Spinal cord (tissue), 9 donors: ENCODE measurements at regions not wholly inside any gene's neighbourhood (a gene's known extent, or its start where the extent isn't known, plus 50 kb on each side); places are given as distances from the start of the nearest gene placed in this dataset.

Experiments used
- DNase-seq, 6 donors: peaks; one replicate each; pipeline versions ENCODE4 v3.0.0 to v3.0.0-alpha.2; 2013 to 2015; ENCODE audit warnings: low spot score in 6 of 6, low read depth in 4 of 6
- H3K27ac ChIP-seq: one replicate; pipeline ENCODE4 v1.5.1; 2013; ENCODE audit warnings: low read depth, low read length, control low read depth
- H3K27me3 ChIP-seq: one replicate; pipeline ENCODE4 v1.6.1; 2013; ENCODE audit warnings: low read length; ENCODE audit not compliant: control insufficient read depth, insufficient read depth
- H3K36me3 ChIP-seq: one replicate; pipeline ENCODE4 v1.6.1; 2013; ENCODE audit warnings: low read length; ENCODE audit not compliant: control insufficient read depth, insufficient read depth
- H3K4me1 ChIP-seq: one replicate; pipeline ENCODE4 v1.6.1; 2013; ENCODE audit warnings: low read length; ENCODE audit not compliant: control insufficient read depth, insufficient read depth
- H3K4me3 ChIP-seq: one replicate; pipeline ENCODE4 v1.5.1; 2013; ENCODE audit warnings: low read depth, low read length, control low read depth
- H3K9me3 ChIP-seq: one replicate; pipeline ENCODE4 v1.6.1; 2013; ENCODE audit warnings: low read length; ENCODE audit not compliant: control insufficient read depth, insufficient read depth
- WGBS: methylation state at CpG from one replicate; pipeline ENCODE4 v1.1.5; 2013; ENCODE audit warnings: missing lambda C conversion rate; ENCODE audit not compliant: insufficient coverage; 5-methylcytosine and 5-hydroxymethylcytosine counted together
- donor health status: healthy.

DNA sequence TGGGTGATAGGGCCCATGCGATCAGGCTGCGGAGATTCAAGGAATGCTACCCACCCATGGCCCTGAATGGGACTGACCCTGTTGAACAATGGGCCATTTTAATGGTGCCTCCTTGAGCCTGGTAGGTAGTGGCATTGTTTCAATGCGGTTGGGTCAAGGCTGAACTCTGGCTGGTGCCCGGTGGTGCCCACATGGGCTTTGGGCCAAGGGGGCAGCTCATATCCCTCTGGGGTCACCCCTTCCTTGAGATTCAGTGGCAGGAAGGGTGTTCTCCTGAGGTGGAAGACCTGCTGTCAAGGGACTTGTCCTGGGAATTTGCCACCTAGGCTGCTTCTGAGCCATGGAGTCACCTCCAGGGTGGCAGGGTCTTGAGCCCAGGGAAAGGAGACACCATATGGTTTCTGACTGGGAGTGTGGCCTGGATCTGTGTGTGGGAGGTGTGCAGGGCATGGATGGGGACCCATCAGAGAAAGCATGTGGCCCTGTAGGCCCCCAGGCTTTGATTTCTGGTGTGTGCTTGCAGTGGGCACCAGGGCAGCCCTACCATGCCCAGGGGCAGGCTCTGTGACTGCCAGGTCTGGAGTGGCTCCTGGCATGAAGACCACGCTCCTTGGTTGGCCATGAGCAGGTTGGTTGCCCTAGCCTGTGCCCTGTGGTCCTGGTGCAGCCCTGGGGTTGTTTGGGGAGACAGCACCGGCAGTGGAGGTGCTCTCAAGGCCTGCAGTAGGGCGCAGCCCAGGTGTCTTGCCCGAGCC, 199.9 kb downstream of the UBE3A start:
- 88% methylated on average over 8 of the region's 8 CpGs for WGBS
- H3K27me3 ChIP-seq, result no peaks in the 10 kb centered on the region
- H3K27ac ChIP-seq, result no peak overlapping the region
- H3K4me3 ChIP-seq, result no peak overlapping the region
- H3K36me3 ChIP-seq, result peaks cover 48% of the 10 kb centered on the region
- peaks cover 5% of the 10 kb centered on the region for H3K9me3 ChIP-seq
- DNase-seq, result no peak
- no peaks in the 10 kb centered on the region for H3K4me1 ChIP-seq

DNA sequence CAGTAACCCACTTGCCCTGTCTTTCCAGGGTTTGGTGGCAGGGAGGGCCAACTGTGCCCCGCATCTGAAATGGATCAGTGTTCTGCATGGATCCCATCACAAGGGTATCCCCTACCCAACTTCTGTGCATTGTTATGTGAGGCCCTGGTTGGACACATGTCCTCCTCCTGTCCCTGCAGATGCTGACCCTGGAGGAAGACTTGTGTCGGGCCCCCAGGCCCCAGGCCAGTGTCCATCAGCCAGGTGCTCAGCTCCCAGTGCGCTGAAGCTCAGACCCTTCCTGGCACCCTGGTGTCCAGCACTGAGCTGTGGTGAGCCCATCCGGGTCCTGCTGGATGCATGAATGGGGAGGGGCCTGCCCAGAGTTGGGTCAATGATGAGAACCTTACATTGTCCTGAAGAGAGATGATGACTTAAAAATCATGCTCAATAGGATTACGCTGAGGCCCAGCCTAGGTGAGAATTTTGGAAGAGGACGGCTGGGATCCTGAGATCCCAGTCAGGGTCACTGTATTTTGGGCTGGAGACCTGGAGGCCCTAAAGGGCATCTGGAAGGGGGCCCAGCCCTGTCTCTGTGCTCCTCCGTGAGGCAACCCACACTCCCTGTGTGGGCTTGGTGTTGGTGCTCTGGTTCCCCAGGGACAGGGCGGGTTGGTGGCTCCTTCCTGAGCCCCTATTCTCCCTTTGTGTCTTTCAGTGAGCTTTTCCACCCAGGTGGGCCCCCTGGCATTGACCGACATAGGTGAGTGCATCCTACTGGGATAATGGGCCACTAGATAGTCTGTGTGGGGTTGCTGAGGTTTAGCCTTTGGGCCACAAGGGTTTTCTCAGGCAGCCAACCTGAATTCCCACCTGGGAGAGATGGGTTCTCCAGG, 199.1 kb downstream of the UBE3A start:
- Histone ChIP-seq H3K4me1 (no peaks in the 10 kb centered on the region), H3K9me3 (peaks cover 5% of the 10 kb centered on the region), H3K36me3 (peaks cover 47% of the 10 kb centered on the region), H3K4me3 (no peak overlapping the region), H3K27me3 (no peaks in the 10 kb centered on the region), H3K27ac (no peak overlapping the region)
- no peak for DNase-seq
- 79% methylated on average over 9 of the region's 9 CpGs for WGBS

DNA sequence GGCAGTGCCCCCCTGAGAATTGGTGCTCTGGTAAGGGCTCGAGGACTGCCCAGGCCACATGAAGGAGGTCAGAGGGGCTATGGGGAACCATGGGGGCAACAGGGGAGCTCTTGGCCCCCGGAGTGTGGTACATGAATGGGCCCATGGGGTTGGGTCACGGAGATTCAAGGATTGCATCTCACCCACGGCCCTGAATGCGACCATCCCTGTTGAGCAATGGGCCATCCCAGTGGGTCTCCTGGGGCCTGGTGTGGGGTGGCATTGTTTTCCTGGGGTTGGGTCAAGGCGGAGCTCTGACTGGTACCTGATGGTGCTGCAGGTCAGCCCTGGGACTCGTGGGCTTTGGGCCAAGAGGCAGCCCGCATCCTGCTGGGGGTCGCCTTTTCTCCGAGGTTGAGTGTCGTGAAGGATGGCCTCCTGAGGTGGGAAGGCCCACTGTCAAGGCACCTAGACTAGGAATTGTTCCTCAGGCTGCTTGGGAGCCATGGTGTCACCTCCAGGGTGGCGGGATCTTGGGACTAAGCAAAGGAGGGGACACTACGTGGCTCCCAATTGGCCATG, 198.3 kb downstream of the UBE3A start:
- no peak overlapping the region for H3K4me3 ChIP-seq
- no peak for DNase-seq
- H3K36me3 ChIP-seq, result peaks cover 53% of the 10 kb centered on the region
- WGBS, result 71% methylated on average over 13 of the region's 13 CpGs
- no peak overlapping the region for H3K27ac ChIP-seq
- no peaks in the 10 kb centered on the region for H3K4me1 ChIP-seq
- peaks cover 5% of the 10 kb centered on the region for H3K9me3 ChIP-seq
- no peaks in the 10 kb centered on the region for H3K27me3 ChIP-seq

DNA sequence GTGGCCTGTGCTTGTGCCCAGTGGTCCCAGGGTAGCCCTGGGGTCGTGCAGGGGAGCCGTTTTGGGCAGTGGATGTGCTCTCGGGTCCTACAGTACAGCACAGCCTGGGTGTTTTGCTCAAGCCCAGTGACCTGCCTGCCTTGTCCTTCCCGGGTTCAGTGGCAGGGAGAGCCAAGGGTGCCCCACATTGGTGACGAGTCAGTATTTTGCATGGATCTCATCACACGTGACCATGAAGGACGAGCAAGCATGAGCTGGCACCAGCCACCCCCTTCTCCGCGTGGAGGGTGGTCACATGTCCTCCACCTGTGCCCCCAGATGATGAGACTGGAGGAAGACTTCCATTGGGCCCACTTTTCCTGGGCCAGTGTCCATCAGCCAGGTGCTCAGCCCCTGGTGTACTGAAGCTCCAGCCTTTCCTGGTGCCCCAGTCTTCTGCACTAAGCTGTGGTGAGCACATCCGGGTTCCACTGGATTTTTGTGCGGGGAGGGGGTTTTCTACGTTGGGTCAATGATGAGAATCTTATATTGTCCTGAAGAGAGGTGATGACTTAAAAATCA, 197.5 kb downstream of the UBE3A start:
- no peaks in the 10 kb centered on the region for H3K4me1 ChIP-seq
- no peaks in the 10 kb centered on the region for H3K27me3 ChIP-seq
- peaks cover 60% of the 10 kb centered on the region for H3K36me3 ChIP-seq
- 75% methylated on average over 12 of the region's 12 CpGs for WGBS
- no peak for DNase-seq
- no peak overlapping the region for H3K27ac ChIP-seq
- H3K9me3 ChIP-seq, result peaks cover 8% of the 10 kb centered on the region
- no peak overlapping the region for H3K4me3 ChIP-seq

DNA sequence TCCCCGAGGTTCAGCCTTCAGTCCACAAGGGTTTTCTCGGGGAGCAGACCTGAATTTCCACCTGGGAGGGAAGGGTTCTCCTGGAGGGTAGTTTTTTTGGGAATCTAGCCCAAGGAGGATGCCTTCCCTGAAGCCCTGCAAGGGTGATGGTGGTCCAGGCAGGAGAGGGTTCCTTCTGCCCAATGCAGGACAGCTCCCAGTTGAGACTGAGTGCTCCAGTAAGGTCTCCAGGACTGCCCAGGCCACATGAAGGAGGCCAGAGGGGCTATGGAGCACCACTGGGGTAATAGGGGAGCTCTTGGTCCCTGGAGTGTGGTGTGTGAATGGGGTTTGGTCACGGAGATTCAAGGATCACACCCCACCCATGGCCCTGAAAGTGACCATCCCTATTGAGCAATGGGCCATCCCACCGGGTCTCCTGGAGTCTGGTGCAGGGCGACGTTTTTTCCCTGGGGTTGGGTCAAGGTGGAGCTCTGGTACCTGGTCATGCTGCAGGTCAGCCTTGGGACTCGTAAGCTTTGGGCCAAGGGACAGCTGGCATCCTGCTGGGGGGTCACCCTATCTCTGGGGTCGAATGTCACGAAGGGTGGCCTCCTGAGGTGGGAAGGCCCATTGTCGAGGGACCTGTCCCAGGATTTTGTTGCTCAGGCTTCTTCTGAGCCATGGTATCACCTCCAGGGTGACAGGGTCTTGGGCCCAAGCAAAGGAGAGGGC, 196.5 kb downstream of the UBE3A start:
- H3K27me3 ChIP-seq, result no peaks in the 10 kb centered on the region
- H3K4me3 ChIP-seq, result no peak overlapping the region
- H3K9me3 ChIP-seq, result peaks cover 8% of the 10 kb centered on the region
- DNase-seq, result no peak
- H3K27ac ChIP-seq, result no peak overlapping the region
- peaks cover 66% of the 10 kb centered on the region for H3K36me3 ChIP-seq
- no peaks in the 10 kb centered on the region for H3K4me1 ChIP-seq
- 68% methylated on average over 9 of the region's 10 CpGs for WGBS

DNA sequence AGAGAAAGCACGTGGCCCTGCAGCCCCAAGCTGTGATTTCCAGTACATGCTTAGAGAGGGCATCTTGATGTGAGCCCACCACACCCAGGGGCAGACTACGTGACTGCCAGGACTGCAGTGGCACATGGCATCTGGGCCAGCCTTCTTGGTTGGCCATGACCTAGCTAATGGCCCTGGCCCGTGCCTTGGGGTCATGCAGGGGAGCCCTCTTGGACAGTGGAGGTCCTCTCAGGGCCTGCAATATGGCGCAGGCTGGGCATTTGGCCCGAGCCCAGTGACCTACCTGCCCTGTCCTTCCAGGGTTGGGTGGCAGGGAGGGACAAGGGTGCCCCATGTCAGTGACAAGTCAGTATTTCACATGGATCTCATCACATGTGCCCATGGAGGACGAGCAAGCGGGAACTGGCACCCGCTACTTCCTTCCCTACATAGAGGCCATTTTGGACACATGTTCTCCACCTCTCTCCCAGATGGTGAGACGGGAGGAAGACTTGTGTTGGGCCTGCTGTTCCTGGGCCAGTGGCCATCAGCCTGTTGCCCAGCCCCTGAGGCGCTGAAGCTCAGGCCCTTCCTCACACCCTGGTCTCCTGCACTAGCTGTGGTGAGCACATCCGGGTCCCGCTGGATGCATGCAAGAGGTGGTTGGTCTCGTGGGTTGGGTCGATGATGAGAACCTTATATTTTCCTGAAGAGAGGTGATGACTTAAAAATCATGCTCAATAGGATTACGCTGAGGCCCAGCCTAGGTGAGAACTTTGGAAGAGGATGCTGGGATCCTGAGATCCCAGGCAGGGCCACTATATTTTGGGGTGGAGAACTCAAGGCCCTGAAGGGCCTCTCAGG, 195.6 kb downstream of the UBE3A start:
- WGBS, result 89% methylated on average over 13 of the region's 15 CpGs
- Histone ChIP-seq H3K27ac (no peak overlapping the region), H3K36me3 (peaks cover 62% of the 10 kb centered on the region), H3K9me3 (peaks cover 8% of the 10 kb centered on the region), H3K4me1 (no peaks in the 10 kb centered on the region), H3K27me3 (no peaks in the 10 kb centered on the region), H3K4me3 (no peak overlapping the region)
- no peak for DNase-seq

DNA sequence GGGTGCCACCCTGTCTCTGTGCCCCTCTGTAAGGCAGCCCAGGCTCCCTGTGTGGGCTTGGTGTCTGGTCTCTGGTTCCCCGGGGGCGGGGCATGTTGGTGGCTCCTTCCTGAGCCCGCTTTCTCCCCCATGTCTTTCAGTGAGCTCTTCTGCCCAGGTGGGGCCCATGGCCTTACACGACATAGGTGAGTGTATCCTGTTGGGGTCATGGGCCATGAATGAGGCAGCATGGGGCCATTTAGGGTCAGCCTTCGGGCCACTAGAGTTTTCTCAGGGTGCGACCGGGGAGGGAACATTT, 195.1 kb downstream of the UBE3A start:
- no peak overlapping the region for H3K4me3 ChIP-seq
- DNase-seq, result no peak
- H3K4me1 ChIP-seq, result no peaks in the 10 kb centered on the region
- peaks cover 6% of the 10 kb centered on the region for H3K9me3 ChIP-seq
- no peaks in the 10 kb centered on the region for H3K27me3 ChIP-seq
- peaks cover 60% of the 10 kb centered on the region for H3K36me3 ChIP-seq
- 89% methylated on average over 7 of the region's 7 CpGs for WGBS
- no peak overlapping the region for H3K27ac ChIP-seq

DNA sequence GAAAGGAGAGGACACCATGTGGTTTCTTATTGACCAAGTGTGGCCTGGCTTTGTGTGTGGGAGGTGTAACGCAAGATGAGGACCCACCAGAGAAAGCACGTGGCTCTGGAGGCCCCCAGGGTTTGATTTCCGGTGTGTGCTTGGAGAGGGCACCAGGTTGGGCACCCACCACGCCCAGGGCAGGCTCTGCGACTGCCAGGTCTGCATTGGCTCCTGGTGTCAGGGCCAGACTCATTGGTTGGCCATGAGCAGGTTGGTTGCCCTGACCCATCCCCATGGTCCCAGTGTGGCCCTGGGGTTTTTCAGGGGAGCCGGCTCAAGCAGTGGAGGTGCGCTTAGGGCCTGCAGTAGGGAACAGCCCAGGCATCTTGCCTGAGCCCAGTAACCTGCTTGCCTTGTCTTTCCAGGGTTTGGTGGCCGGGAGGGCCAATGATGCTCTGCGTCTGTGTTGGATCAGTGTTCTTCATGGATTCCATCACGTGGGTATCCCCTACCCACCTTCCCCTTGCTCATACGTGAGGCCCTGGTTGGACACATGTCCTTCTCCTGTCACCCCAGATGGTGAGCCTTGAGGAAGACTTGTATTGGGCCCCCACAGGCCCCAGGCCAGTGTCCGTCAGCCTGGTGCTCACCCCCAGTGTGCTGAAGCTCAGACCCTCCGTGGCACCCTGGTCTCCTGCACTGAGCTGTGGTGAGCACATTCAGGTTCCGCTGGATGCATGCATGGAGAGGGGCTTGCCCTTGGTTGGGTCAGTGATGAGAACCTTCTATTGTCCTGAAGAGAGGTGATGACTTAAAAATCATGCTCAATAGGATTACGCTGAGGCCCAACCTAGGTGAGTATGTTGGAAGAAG, 193.9 kb downstream of the UBE3A start:
- Histone ChIP-seq H3K4me1 (no peaks in the 10 kb centered on the region), H3K9me3 (peaks cover 6% of the 10 kb centered on the region), H3K4me3 (no peak overlapping the region), H3K27me3 (no peaks in the 10 kb centered on the region), H3K36me3 (peaks cover 63% of the 10 kb centered on the region), H3K27ac (no peak overlapping the region)
- 84% methylated on average over 15 of the region's 15 CpGs for WGBS
- DNase-seq, result no peak
